Lung (tissue), 11 donors: ENCODE measurements at regions not wholly inside any gene's neighbourhood (a gene's known extent, or its start where the extent isn't known, plus 50 kb on each side); places are given as distances from the start of the nearest gene placed in this dataset.

Experiments used
- ATAC-seq: fragments of 200-7000 bp; cut with Tn5 transposase; one replicate; pipeline ENCODE4 v1.9.1; 2020; ENCODE audit warnings: moderate number of reproducible peaks; ENCODE audit not compliant: insufficient read depth, low FRiP score
- DNase-seq, 3 donors: peaks; one replicate each; pipeline ENCODE4 v3.0.0-alpha.2; 2013 to 2017
- H3K27ac ChIP-seq, 2 donors: one replicate each; pipeline ENCODE4 v1.5.1; 2013; ENCODE audit warnings: mild to moderate bottlenecking in 2 of 2, moderate library complexity in 2 of 2, control low read depth in 1 of 2, inconsistent platforms in 1 of 2, low read depth in 1 of 2, low read length in 1 of 2
- H3K27me3 ChIP-seq, 3 donors: one replicate each; pipeline ENCODE4 v1.5.1; 2013; ENCODE audit warnings: low read length in 2 of 3; ENCODE audit not compliant: control insufficient read depth in 3 of 3, insufficient read depth in 3 of 3
- H3K36me3 ChIP-seq, 4 donors: one replicate each; pipeline ENCODE4 v1.5.1; 2013; ENCODE audit warnings: low read length in 4 of 4, mild to moderate bottlenecking in 1 of 4, moderate library complexity in 1 of 4; ENCODE audit not compliant: control insufficient read depth in 4 of 4, insufficient read depth in 4 of 4
- H3K4me1 ChIP-seq, 5 donors: one replicate each; pipeline ENCODE4 v1.5.1; 2013; ENCODE audit warnings: low read length in 5 of 5, mild to moderate bottlenecking in 2 of 5, moderate library complexity in 1 of 5; ENCODE audit not compliant: control insufficient read depth in 5 of 5, insufficient read depth in 5 of 5
- H3K4me3 ChIP-seq: one replicate; pipeline ENCODE4 v1.5.1; 2013; ENCODE audit warnings: mild to moderate bottlenecking, control low read depth, moderate library complexity
- H3K9ac ChIP-seq, 2 donors: one replicate each; pipeline ENCODE4 v1.5.1; 2013; ENCODE audit warnings: low read length in 2 of 2, control low read depth in 1 of 2; ENCODE audit not compliant: insufficient read depth in 1 of 2
- H3K9me3 ChIP-seq, 4 donors: one replicate each; pipeline ENCODE4 v1.5.1; 2013; ENCODE audit warnings: low read length in 3 of 4, mild to moderate bottlenecking in 1 of 4, moderate library complexity in 1 of 4; ENCODE audit not compliant: control insufficient read depth in 4 of 4, insufficient read depth in 3 of 4
- WGBS, 2 donors: extraction: QIAGEN DNeasy Blood & Tissue Kit; methylation state at CpG; one replicate each; pipeline ENCODE4 v1.1.7; 2013; 5-methylcytosine and 5-hydroxymethylcytosine counted together
- TF ChIP-seq, protein P1 (sequence below): IDR thresholded peaks from 2 replicates; pipeline ENCODE4 v1.5.1; 2012; ENCODE audit warnings: mild to moderate bottlenecking; ENCODE audit errors: control extremely low read depth, extremely low read depth
- donor health status: control.
- donor health status: control.
- donor health status: Bipolar disorder and iron deficiency.
- donor health status: healthy.
- donor health status: DM: yes; HTN: yes; CAD: no.

DNA sequence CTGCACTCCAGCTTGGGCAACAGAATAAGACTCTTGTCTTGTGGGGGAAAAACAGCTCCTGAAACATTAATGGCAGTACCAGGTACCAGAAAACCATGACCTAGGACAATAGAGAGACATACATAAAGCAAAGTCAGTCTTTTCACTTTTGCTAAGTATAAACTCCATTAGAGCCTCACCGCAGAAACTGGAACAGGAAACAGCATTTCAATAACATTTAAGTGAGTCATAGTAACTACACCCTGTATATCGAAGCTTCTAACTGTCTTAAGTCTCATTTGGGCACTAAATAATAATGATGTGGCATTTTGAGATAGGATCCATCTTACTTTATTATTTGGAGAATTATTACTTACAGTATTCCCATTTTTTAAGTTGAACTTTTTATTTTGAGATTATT lies 517.8 kb upstream of the CELF2 start:
- peaks cover 0 to 2% (median 0%) of the 10 kb centered on the region in 4 donors for H3K9me3 ChIP-seq
- ATAC-seq (no peak), DNase-seq (no peak)
- no peak overlapping the region for H3K27ac ChIP-seq
- 53 to 71% methylated on average over 2 of the region's 2 CpGs for WGBS, 2 donors
- H3K27me3 ChIP-seq = no peaks in the 10 kb centered on the region
- no peaks in the 10 kb centered on the region for H3K4me1 ChIP-seq
- TF ChIP-seq, protein P1, sequence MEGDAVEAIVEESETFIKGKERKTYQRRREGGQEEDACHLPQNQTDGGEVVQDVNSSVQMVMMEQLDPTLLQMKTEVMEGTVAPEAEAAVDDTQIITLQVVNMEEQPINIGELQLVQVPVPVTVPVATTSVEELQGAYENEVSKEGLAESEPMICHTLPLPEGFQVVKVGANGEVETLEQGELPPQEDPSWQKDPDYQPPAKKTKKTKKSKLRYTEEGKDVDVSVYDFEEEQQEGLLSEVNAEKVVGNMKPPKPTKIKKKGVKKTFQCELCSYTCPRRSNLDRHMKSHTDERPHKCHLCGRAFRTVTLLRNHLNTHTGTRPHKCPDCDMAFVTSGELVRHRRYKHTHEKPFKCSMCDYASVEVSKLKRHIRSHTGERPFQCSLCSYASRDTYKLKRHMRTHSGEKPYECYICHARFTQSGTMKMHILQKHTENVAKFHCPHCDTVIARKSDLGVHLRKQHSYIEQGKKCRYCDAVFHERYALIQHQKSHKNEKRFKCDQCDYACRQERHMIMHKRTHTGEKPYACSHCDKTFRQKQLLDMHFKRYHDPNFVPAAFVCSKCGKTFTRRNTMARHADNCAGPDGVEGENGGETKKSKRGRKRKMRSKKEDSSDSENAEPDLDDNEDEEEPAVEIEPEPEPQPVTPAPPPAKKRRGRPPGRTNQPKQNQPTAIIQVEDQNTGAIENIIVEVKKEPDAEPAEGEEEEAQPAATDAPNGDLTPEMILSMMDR = no peak
- H3K36me3 ChIP-seq = no peaks in the 10 kb centered on the region
- no peak overlapping the region for H3K4me3 ChIP-seq
- no peak overlapping the region for H3K9ac ChIP-seq

DNA sequence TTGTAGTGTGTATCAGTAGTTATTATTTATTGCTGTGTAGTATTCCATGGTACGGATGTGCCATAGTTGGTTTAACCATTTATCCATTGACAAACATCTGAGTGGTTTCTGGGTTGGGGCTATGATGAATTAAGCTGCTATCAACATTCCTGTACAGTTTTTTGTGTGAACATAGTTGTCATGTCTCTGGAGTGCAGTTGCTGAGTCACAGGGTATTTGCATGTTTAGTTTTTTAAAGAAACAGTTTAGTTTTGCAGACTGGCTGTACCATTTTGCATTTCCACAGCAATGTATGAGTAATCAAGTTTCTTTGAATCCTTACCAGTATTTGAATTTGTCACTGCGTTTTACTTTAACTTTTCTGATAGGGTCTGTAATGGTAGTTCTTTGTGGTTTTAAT lies 516.7 kb upstream of the CELF2 start:
- peaks cover 0 to 2% (median 0%) of the 10 kb centered on the region in 4 donors for H3K9me3 ChIP-seq
- no peak overlapping the region for H3K27ac ChIP-seq
- 94 to 96% methylated on average over 2 of the region's 2 CpGs for WGBS, 2 donors
- H3K36me3 ChIP-seq = no peaks in the 10 kb centered on the region
- H3K4me3 ChIP-seq = no peak overlapping the region
- H3K4me1 ChIP-seq = no peaks in the 10 kb centered on the region
- no peak for ATAC-seq
- no peak for DNase-seq
- H3K9ac ChIP-seq = no peak overlapping the region
- no peaks in the 10 kb centered on the region for H3K27me3 ChIP-seq
- TF ChIP-seq, protein P1 = no peak

DNA sequence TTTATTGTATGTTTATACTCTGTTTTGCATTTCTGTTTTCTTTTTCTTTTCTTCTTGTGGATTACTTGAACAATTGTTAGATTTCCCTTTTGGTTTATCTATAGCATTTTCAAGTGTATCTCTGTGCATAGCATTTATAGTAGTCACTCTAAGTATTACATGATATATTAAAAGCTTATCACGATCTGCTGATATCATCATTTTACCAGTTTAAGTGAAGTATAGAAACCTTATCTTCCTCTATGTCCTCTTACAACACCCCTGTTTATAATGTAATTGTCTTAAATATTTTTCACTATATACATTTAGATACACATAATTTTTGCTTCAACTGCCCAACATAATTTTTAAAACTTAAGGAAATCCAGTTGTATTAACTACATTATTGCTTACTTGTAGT lies 513.9 kb upstream of the CELF2 start:
- no peaks in the 10 kb centered on the region for H3K27me3 ChIP-seq
- no peak overlapping the region for H3K9ac ChIP-seq
- H3K36me3 ChIP-seq = no peaks in the 10 kb centered on the region
- no peak overlapping the region for H3K27ac ChIP-seq
- WGBS, 2 donors = 68 to 98% methylated on average over 1 of the region's 1 CpG
- ATAC-seq (no peak), DNase-seq (no peak)
- TF ChIP-seq, protein P1 = no peak
- no peaks in the 10 kb centered on the region for H3K4me1 ChIP-seq
- H3K4me3 ChIP-seq = no peak overlapping the region
- H3K9me3 ChIP-seq = peaks cover 0 to 3% (median 0%) of the 10 kb centered on the region in 4 donors

DNA sequence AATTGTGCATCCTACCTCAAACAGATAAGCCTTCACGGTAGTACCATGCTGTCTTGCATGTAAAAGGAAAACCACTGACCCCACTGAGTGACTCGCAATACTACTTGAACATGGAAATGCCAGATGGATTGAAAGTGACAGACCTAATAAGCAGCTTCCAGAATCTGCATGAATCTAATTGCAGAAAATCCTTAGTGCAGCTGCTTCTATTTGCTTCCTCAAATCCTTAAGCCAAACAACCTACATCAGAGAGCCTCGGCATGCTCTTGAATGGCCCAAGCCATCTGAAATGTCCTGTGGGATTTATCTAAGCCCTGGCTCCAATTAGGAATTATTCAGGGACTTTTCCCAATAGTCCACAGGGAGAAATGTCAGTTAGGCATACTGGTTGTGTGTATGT lies 509.5 kb upstream of the CELF2 start:
- 78 to 83% methylated on average over 3 of the region's 3 CpGs for WGBS, 2 donors

More for the DNA sequence above, 509.5 kb upstream of the CELF2 start:
- Histone ChIP-seq H3K4me3 (no peak overlapping the region), H3K9ac (no peak overlapping the region), H3K27ac (no peak overlapping the region), H3K9me3 (peaks cover 0 to 3% (median 0%) of the 10 kb centered on the region in 4 donors), H3K27me3 (no peaks in the 10 kb centered on the region), H3K36me3 (no peaks in the 10 kb centered on the region), H3K4me1 (no peaks in the 10 kb centered on the region)
- TF ChIP-seq, protein P1 = no peak
- no peak for DNase-seq
- no peak for ATAC-seq
